Stomach (tissue), 4 donors: ENCODE measurements at regions not wholly inside any gene's neighbourhood (a gene's known extent, or its start where the extent isn't known, plus 50 kb on each side); places are given as distances from the start of the nearest gene placed in this dataset.

Experiments used
- POLR2A ChIP-seq, 4 donors: fragments of 450-650 bp; IDR thresholded peaks; one replicate each; pipeline ENCODE4 v1.6.1; 2016; ENCODE audit warnings: antibody characterized with exemption in 4 of 4, control low read depth in 2 of 4, mild to moderate bottlenecking in 1 of 4, moderate library complexity in 1 of 4
- TF ChIP-seq, protein P1 (sequence below), 7 experiments: fragments of 450-650 bp in 4 of 7; fragments of 200-600 bp in 3 of 7; sonication (generic) in 3 of 7; IDR thresholded peaks; one replicate each; pipeline ENCODE4 v1.5.1; 2016 to 2019; ENCODE audit warnings: antibody characterized with exemption in 7 of 7, control low read depth in 2 of 7, mild to moderate bottlenecking in 1 of 7

DNA sequence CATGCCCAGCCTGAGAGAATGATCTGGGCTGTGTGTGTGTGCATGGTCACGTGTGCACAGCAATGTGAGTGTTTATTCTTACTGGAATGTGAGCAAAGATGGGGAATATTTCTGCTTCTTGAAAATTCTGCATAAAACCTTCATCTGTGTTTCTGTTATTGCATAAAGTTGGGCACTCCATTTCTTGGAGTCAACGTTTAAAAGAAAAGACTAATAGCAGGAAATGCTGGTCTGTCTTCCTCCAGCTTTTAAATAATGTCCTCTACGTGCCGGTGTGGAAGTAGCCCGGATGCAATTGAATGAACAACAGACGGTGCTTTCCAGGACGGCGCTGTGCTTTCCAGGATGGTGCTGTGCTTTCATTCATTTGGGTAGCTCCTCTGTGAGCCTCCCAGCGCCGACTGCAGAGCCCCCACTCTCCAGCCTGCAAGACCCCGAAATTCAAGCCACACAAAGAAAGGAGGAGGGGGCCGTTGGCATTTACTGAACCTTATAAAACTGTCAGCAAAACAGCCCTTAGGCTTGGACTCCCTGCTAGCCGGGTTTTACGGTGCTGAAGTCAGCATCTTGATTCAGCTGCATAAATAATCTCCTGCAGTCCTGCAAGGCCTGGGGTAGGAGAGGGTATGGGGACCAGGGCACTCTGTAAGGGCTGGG is 158.2 kb upstream of the PRKCQ start:
- TF ChIP-seq, protein P1, sequence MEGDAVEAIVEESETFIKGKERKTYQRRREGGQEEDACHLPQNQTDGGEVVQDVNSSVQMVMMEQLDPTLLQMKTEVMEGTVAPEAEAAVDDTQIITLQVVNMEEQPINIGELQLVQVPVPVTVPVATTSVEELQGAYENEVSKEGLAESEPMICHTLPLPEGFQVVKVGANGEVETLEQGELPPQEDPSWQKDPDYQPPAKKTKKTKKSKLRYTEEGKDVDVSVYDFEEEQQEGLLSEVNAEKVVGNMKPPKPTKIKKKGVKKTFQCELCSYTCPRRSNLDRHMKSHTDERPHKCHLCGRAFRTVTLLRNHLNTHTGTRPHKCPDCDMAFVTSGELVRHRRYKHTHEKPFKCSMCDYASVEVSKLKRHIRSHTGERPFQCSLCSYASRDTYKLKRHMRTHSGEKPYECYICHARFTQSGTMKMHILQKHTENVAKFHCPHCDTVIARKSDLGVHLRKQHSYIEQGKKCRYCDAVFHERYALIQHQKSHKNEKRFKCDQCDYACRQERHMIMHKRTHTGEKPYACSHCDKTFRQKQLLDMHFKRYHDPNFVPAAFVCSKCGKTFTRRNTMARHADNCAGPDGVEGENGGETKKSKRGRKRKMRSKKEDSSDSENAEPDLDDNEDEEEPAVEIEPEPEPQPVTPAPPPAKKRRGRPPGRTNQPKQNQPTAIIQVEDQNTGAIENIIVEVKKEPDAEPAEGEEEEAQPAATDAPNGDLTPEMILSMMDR (IDR thresholded peaks at IDR 0.05) = no peak
- TF ChIP-seq POLR2A (IDR thresholded peaks at IDR 0.05) = no peak
